HG03095 (cell line): ENCODE measurements at regions not wholly inside any gene's neighbourhood (a gene's known extent, or its start where the extent isn't known, plus 50 kb on each side); places are given as distances from the start of the nearest gene placed in this dataset.
"Not testable (repeated sequence)": the region's sequence is repeated elsewhere in the genome, so short reads cannot be mapped to it uniquely, and the experiment has no call there.

Source experiments
- ATAC-seq: cut with Tn5 transposase; IDR thresholded peaks from one replicate; pipeline ENCODE4 v1.9.1; 2021; ENCODE audit warnings: moderate library complexity; ENCODE audit not compliant: unreplicated experiment

DNA sequence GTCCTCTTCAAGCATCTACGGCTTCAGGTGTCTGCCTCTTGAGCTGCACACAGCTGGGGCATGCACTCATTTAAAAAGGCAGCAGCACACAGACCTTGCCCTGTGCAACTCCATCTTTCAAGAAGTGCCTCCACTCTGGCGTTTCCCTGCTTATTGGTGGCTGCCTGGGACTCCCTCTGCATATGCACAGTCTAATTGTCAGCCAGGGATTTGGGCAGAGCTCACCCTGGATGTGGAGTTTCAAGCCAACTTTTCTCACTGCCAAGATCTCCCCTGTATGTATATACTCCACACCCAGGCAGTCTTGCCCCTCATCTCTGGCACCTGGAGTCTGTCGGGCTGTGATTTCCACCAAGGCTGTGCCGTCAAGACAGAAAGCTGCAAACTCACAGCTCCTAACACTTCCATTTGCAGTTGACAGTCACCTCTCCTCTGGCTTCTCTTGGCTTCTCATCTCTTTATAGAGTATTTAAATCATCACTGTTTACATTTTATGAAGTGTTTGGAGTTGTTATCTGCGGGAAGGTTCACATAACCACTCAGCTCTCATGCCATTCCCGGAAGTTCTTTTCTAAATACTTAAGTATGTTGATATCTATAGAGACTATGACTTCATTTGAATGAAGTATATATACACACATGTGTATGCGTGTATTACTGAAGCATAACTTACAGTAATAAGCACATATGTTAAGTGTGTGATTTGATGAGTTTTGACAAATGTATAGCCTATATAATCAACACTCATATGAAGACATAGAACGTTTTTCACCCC is 128.2 kb downstream of the NPIPB11 start:
- ATAC-seq = not testable (repeated sequence)

DNA sequence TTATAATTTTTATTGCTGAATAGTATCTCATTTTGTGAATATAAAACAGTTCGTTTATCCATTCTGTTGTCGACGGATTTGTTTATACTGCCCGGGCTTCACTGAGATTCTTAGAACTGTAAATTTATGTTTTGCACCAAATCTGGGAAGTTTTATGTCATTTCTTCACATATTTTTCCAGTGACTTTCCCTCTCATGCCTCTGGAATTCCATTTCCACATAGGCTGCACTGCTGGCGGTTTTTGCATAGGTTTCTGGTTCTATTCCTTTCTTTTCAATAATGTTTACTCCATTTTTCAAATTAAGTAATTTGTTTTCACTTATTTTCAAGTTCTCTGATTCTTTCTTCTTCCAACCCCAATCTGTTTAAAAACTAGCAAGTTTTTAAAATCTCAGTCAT is 130.1 kb downstream of the NPIPB11 start:
- ATAC-seq = not testable (repeated sequence)

DNA sequence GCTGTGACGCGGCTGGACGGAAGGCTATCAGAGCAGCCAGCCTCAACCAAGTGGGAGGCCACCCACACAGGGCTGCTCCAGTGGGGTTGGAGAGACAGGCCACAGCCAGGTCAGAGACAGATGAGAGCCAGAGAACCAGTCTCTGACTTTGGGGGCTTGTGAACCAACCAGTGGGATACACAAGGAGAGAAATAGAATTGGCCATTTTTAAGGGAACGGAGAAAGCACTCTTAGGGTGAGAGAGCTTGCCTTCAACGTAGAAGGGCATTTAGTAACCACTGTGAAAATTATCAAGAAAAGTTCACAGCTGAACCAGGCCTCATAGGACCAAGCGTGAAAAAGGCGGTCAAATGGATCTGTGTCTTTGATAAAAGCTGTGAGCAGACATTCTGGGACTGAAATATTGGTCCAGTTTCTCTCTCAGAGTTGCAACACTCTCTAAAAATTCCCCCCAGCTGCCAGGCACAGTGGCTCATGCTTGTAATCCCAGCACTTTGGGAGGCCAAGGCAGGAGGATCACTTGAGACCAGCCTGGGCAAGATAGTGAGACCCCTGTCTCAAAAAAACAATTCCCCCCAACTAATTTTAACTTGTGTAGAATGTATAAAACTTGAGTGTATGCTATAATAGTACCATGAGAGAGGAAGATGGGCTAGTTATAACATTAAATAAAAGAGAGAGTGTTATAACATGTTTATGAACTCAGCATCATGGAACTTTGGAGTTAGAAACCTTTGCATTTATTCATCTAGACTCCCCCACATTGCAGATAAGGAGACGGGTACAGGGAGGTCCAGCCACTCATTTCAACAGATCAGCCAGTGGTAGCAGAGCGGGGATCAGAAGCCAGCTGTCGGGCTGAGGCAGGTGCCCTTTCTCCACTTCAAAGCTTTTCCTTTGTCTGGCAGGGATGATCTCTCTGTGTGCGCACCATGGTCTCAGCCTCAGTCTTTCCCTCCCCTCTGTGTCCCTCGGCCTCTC is 132.2 kb downstream of the NPIPB11 start:
- ATAC-seq = not testable (repeated sequence)

DNA sequence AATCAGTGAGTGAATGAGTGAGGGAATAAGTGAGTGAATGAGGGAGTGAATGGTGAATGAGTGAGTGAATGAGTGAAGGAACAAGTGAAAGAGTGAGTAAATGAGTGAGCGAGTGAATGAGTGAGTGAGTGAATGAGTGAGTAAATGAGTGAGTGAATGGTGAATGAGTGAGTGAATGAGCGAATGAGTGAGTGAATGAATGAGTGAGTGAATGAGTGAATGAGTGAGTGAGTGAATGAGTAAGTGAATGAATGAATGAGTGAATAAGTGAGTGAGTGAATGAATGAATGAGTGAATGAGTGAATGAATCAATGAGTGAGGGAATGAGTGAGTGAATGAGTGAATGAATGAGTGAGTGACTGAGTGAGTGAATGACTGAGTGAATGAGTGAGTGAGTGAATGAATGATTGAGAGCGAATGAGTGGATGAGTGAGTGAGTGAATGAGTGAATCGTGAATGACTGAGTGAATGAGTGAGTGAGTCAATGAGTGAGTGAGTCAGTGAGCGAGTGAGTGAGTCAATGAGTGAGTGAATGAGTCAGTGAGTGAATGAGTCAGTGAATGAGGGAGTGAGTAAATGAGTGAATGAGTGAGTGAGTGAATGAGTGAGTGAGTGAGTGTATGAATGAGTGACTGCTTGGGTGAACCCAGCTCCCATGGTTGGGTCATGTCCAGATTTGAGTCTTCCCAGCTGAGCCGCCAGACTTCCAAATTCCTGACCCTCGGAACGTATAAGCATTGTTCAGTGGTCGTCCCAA is 133.0 kb downstream of the NPIPB11 start:
- ATAC-seq = not testable (repeated sequence)

DNA sequence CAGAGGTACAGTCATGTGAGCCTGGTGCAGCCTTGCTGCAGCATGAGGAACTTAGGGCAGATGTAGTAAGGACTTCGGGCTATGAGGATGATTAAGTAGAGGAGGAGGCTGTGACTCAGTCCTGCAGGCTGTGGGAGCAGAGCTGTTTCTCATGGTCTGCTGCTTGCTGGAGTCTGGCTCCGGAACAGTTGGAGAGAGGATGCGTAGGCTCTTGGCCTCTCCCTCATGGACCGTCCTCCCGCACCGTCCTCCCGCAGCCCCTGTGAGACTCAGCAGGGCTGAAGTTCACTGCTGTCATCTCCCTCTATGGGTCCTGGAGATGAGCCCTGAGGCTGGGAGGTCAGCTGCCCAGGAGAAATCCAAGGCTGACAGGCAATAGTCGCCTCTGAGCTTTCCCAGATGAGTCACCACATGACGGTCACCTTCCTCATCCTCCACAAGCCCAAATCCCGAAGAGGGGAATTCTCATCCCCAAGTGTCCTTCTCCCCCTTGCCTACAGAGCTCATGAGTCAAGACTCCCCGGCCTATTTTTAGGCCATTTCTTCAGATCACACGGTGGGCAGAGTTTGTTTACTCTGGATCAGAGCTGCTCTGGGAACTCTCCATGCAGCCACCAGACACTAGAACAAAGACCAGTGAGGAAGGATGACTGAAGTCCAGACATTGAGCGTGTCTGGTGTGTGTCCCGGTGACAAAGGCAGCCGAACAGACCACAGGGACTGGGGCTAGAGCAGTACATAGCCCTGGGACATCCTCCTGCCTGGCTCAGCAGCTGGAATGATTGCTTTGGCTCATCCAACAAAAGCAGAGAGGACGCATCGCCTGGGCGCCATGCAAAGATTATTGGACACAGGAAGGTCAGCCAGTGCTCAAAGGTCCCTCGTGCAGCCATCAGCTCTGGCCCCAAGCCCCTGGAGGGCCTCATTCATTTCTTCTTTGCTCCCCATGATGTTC is 134.5 kb downstream of the NPIPB11 start:
- not testable (repeated sequence) for ATAC-seq

DNA sequence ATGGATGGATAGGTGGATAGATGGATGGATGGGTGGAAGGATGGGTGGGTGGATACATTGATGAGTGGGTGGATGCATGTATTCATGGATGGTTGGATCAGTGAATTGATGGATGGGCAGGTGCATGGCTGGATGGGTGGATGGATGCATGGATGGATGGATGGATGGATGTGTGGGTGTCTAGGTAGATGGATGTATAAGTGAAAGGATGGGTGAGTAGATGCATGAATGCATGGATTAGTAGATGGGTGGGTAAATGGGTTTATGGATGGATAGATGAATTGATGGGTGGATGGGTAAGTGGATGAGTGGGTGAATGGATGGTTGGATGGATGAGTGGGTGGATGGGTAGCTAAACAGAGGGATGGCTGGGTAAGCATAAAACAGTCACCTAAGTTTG is 135.6 kb downstream of the NPIPB11 start:
- ATAC-seq = not testable (repeated sequence)

DNA sequence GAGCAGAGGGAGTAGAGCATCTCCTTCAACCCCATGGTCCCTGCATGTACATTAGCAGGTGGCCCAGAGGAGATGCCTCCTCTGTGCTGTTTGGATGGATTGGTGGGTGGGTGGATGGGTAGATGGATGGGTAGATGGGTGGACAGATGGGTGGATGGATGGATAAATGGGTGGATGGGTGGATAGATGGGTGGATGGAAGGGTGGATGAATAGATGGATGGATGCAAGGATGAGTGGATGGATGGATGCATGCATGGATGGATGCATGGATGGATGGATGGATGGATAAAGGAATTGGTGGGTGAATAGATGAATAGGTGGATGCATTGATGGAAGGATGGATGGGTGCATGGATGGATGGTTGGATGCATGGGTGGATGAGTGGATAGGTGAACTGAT is 136.5 kb downstream of the NPIPB11 start:
- not testable (repeated sequence) for ATAC-seq

DNA sequence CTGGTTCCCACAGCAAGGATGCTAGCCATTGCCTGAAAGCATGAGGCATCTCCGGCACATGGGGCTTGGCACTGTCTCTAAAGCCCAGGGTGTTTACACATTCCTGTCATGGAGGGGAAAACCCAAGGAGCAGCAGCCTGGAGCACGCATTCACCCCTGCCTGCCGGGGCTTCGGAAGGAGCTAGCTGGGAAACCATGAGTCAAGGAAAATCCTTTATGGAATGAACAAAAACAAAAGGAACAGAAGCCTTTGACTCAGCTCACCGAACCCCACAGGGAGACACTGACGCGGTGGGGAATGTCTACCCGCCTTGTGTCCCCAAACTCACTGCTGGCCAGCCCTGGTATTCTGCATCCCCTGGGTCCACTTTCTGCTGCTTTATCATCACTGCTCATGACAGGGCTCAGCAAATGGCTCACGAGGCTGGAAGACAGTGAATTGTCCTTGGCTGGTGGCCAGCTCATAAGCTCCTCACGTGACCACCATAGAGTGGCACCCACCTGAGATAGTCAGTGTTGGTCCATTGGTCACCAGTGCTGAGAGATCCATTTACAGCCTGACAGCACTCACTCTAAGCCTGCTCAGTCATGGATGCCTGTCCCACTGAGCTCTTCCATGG is 137.2 kb downstream of the NPIPB11 start:
- ATAC-seq = not testable (repeated sequence)

DNA sequence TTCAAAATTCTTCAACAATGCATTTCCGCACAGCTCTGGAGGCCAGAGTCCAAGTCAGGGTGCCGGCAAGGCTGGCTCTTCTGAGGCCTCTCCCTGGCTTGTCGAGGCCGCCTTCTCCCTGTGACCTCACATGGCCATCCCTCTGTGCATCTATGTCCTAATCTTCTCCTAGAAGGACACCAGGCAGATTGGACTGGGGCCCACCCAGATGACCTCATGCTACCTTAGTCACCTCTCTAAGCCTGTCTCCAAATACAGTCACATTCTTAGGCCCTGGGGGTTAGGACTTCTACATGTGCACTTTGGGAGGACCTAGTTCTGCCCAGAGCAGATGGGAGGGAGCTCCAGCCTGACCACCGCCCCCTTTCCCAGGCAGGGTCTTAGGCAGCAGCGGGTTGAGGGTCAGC is 137.7 kb downstream of the NPIPB11 start:
- ATAC-seq = not testable (repeated sequence)

DNA sequence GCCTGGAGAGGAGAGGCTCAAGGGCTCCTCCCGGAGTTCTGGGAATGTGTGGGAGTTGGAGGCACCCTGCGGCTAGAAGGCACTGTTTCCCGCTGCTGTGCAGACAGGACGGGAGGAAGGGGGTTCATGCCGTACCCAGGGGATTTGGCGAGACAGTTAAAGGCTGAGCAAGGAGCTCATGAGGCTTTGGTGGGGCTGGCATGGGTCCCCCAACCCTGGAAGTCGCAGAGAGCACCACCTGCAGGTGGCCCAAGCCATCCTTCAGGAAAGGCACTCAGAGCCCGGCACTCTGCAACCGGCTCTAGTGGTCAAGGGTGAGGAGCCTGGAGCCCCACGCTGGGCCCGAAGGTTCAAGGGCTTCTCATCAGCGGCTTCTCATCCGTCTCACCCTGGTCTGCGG is 138.2 kb downstream of the NPIPB11 start:
- ATAC-seq = not testable (repeated sequence)

DNA sequence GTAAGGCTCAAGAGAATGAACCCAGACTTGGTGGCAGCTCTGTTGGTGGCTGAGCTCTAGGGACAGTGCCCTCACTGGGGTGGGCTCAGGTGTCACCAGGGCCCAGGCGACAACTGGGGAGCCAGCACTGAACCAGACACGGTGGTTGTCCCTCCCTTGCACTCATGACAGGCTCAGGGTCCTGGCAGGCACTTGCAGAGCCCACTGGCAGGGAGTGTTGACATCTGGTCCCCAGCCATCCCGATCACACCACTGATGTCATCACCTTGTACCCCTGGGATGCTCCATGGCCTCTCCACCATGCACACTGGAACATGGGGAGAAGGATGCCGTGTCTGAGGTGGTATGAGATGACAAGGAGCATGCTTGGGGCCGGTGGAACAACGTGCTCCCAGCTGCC is 138.6 kb downstream of the NPIPB11 start:
- not testable (repeated sequence) for ATAC-seq

DNA sequence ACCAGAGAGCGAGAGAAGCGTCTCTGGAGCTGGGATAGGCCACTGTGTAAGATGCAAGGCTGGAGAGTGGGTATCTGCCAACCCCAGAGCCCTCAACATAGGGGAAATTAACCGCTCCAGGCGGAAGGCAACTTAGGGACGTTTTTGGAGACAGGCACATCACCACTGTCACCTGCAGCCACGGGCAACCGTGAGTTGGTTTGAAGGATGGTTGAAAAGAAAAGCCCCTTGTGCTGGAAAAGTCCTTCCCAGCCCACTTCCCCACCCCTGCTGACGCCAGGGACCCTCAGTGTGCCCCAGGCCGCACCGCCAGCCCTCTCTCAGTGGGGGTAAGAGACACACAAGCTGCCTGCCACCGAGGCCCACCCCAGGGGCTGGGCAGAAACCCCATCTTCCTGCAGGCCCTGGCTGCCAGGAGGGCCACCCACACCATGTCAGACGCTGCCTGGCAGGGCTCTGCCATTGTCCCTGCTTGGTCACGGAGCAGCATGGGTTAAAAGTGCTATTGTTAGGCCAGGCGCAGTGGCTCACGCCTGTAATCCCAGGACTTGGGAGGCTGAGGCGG is 139.4 kb downstream of the NPIPB11 start:
- not testable (repeated sequence) for ATAC-seq

DNA sequence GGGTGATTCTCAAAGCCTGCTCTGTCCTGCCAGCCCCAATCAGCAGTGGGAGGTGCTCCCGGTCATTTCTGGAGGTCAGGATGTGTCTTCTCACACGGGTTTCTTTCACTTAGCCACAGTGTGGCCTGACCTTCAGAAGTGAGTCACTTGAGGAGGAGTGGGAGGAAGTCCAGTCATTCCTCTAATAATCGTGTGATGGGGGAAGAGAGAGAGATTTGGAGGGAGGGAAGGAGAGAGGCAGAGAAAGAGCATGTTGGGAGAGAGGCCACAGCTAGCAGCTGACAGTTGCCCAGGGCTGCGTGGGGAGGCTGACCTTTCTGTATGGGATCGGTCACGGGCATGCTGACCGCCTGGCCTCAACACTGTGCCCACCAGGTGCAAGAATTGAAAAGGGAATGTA is 139.9 kb downstream of the NPIPB11 start:
- not testable (repeated sequence) for ATAC-seq

DNA sequence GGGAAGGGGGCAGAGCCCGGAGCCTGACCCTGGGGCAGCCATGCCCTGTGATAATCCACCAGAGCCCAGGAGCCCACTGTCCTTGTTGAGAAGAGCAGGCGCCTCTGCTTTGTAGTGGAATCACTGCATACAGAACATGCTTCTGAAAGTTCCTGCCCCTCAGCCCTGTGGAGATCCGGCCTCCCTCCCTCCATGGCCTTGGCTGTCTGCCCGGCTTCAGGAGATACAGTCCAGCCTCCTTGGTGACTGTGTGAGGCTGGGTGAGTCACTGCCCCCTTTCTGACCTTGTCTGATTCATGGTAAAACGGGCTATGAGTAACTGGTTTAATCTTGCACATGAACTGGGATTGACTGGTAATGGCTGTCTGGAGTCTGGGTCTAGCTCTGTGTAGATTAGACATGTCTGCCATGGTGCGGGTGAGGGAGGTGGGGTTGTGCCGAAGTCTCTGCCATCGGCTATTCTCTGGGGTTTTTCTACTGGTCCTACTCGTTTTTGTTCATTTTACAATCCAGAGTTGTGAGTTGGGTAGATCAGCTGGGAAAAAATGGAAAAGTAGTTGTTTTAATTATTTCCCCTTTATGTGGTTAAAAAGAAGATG is 141.2 kb downstream of the NPIPB11 start:
- ATAC-seq = not testable (repeated sequence)

DNA sequence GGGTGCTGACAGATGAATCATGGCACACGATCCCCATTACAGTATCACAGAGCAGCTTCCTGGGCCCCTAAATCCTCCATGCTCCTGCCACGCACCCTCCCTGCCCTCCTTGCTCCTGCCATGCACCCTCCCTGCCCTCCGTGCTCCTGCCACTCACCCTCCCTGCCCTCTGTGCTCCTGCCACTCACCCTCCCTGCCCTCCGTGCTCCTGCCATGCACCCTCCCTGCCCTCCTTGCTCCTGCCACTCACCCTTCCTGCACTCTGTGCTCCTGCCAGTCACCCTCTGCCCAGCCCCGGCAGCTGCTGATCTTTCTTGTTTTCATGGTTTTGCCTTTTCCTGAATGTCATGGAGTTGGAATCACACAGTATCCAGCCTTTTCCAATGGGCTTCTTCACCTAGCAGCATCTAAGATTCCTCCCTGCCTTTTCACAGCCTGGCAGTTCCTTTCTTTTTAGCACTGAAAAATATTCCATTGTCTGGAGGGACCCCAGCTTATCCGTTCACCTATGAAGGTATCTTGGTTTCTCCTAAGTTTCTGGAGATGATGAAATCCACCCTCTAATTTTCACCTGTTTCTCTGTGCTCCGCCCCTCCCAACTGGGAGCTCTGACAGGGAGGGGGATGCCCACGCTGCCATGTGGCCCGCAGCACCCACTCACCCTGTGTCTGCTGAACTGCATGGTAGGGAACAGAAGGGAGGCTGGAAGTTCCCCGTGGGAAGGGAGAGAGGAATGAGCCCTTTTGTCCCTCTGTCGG is 142.3 kb downstream of the NPIPB11 start:
- not testable (repeated sequence) for ATAC-seq

DNA sequence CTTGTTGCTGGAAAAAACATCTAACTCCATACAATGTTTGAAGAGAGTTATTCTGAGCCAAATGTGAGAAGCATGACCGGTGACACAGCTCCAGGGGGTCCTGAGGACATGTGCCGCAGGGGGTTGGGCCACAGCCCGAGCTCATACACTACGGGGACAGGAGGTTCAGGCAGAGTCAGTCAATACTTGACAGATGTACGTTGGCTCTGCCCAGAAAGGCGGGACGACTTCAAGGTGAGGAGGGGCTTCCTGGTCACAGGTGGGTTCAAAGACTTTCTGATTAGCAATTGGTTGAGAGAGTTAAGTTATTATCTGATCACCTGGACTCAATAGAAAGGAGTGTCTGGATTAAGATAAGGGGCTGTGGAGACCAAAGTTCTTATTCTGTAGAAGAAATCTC is 143.8 kb downstream of the NPIPB11 start:
- not testable (repeated sequence) for ATAC-seq

DNA sequence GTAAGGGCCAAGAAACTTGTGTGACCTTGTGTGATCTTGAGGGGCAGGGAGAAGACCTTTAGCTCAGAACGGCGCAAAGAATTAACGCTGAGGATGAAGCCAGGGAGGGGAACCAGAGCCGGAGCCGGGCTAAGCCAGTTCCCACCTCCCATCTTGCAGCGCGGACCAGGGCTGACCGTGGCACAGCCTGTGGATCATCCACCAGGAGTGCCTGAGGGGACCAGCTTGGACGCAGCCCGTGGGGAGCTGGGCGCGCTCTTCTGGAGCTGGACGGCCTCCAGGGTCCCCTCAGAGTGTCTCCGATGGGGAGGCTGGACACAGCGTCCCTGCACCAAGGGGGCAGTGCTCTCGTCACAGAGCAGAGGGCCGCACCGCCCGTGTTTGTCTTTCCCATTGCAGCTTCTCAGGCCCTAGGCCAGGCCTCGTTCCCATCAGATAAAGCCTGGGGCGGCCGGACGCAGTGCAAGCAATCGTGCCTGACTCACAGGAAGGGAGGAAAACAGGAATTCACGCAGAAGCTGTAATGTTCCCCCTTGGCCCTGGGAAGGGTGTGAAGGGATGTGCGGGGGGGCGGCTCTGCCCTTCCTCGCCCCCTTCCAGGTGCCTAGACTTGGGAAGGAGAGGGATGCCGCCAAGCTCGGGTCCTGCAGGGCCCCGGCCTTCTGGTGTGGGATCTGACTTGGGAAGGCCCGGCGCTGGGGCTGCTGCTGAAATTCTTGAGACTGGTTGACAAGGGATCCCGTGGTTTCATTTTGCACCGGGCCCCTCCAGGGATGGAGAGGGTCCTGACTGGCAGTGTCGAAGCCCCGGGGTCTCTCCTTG is 144.9 kb downstream of the NPIPB11 start:
- not testable (repeated sequence) for ATAC-seq
